Renal pelvis (tissue), 1 donor: ENCODE measurements at regions not wholly inside any gene's neighbourhood (a gene's known extent, or its start where the extent isn't known, plus 50 kb on each side); places are given as distances from the start of the nearest gene placed in this dataset.
"Not testable (repeated sequence)": the region's sequence is repeated elsewhere in the genome, so short reads cannot be mapped to it uniquely, and the experiment has no call there.

Experiments
- DNase-seq: peaks from one replicate; pipeline ENCODE4 v3.0.0-alpha.2; 2013

DNA sequence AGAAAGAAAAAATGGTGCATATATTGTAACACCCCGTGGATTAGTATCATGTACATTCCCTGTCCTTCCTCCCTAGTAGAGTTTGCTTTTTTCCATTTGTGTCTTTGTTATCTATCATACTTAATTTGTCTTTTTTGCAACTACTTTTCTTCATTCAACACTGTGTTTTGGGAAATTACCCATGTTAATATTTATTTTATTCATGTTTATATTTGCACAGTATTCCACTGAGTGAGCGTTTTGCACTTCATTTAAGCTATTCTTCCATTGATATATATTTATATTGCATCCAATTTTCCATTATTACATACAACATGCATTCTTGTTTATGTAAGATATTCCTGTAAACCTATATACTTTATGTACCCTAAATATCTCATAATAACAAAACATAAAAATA lies 57.6 kb upstream of the FAM171A1 start:
- DNase-seq: no peak

DNA sequence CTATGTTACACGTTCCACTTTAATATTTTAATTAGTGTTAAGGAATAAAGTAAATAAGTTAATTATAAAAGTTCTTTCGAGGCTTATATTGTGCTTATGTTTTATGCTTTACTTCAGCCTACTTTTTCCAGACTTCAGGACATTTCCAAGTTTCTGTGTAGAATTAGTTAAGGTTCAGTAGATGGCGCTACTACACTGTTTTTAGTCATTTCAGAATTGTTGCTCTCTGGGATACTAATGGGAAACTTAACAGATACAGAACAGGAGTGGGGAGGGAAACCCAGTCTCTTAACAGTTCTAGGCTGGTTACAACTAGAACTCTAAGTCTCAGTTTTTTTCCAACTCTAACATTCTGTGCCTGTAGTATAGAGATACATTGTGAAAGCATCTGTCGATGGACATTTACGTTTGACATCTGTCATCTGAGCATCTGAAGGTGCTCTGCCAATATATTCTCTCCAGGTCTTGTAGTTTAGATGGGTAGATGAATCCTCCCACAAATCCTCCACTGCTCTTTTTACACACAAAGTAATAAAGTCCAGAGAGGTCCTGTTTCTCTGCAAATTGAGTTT lies 56.8 kb upstream of the FAM171A1 start:
- DNase-seq: peak; percentile 71

DNA sequence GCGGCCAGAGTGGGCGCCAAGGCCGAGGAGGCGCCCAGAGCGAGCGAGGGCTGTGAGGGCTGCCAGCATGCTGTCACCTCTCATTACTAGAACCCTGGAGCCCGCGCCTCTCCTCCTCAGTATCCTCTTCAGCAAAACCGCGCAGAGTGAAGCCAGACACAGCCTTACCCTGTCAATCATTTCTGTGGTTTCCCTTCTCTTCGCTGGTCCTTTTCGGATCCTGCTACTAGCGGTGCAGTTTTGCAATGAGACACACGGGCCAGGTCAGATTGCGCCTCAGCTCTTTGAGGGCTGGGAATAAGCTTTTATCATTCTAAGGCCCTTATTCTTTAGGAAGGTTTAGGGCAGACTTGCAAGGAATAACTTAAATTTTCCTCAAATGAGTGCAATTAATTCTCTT lies 55.5 kb upstream of the FAM171A1 start:
- DNase-seq: no peak

DNA sequence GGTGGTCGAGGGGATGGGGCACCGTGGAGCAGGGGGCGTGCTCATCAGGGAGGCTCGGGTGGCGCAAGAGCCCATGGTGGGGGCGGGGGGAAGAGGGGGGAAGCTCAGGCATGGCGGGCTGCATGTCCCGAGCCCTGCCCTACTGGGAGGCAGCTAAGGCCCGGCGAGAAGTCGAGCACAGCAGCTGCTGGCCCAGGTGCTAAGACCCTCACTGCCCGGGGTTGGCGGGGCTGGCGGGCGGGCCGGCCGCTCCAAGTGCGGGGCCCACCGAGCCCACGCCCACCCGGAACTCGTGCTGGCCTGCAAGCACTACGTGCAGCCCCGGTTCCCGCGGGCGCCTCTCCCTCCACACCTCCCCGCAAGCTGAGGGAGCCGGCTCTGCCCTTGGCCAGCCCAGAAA lies 55.0 kb upstream of the FAM171A1 start:
- DNase-seq: no peak

DNA sequence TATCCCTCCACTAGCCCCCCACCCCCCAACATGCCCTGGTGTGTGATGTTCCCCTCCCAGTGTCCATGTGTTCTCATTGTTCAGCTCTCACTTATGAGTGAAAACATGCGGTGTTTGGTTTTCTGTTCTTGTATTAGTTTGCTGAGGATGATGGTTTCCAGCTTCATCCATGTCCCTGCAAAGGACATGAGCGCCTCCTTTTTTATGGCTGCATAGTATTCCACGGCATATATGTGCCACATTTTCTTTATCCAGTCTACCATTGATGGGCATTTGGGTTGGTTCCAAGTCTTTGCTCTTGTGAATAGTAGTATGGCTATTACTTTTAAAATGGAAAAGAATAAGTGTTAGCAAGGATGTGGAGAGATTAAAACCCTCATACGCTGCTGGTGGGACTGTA lies 50.8 kb upstream of the FAM171A1 start:
- DNase-seq: not testable (repeated sequence)
